ENCODE measurements at regions not wholly inside any gene's neighbourhood (a gene's known extent, or its start where the extent isn't known, plus 50 kb on each side); places are given as distances from the start of the nearest gene placed in this dataset.
A peak's percentile ranks its signal among the peaks of the same experiment; 100 is the strongest.

- WGBS, 2 donors: 60 to 72% methylated on average over 4 of the region's 4 CpGs
- TF ChIP-seq CTCF (IDR thresholded peaks at IDR 0.05) (no peak), POLR2A (IDR thresholded peaks at IDR 0.05) (no peak)
- H3K4me3 ChIP-seq (ENCODE audit: low read depth, poor library complexity, severe bottlenecking): no peak overlapping the region
- no peak for DNase-seq (ENCODE audit: low spot score in 2 of 2)
- intact Hi-C loops (cut with DNase I; ENCODE audit: low total_unique reads): no loop called here
These were observed 119.3 kb upstream of the ZNF608 start for GRCh38 chr5:124865603-124866354.

- TF ChIP-seq POLR2A (IDR thresholded peaks at IDR 0.05) (no peak), CTCF (IDR thresholded peaks at IDR 0.05) (no peak)
- 44 to 46% methylated on average over 12 of the region's 12 CpGs for WGBS, 2 donors
- intact Hi-C loops (cut with DNase I; ENCODE audit: low total_unique reads): no loop called here
- H3K4me3 ChIP-seq (ENCODE audit: low read depth, poor library complexity, severe bottlenecking): no peak overlapping the region
- no peak for DNase-seq (ENCODE audit: low spot score in 2 of 2)
These were observed 120.1 kb upstream of the ZNF608 start for GRCh38 chr5:124866355-124867136.

DNA sequence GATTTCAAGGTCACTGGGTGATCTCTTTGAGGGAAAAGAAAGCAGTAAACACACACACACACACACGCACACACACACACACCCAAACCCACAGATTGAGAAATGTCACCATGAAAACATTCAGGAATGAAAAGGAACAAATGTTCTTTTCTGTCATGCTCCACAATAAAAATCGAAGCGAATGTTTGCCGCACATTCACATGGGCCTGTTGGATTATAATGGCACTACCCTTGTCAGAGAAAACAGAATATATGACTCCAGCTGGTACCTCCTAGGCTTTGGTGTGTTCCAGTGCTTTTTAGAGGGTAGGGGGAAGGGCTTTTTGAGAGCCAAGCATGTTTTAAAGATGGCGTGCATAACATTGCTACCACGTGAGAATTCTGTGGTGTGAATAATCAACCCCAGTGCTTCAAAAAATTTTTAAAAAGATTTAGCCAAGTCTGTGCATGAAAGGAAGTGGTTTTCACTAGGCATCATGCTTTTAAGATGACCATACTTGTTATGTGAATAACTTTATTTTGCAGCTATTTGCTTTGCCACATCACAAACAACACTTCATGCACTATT, 120.8 kb upstream of the ZNF608 start:
- TF ChIP-seq POLR2A (IDR thresholded peaks at IDR 0.05) (no peak), CTCF (IDR thresholded peaks at IDR 0.05) (no peak)
- intact Hi-C loops (cut with DNase I; ENCODE audit: low total_unique reads): no loop called here
- 53 to 64% methylated on average over 6 of the region's 6 CpGs for WGBS, 2 donors

GRCh38 chr5:124868676-124869075, 122.2 kb upstream of the ZNF608 start:
- no peak for TF ChIP-seq CTCF (IDR thresholded peaks at IDR 0.05)
- TF ChIP-seq POLR2A (IDR thresholded peaks at IDR 0.05): no peak

More for the DNA sequence above, 120.8 kb upstream of the ZNF608 start:
- no peak overlapping the region for H3K4me3 ChIP-seq (ENCODE audit: low read depth, poor library complexity, severe bottlenecking)
- DNase-seq (ENCODE audit: low spot score in 2 of 2): peak in 1 of 2 donors; percentile 37

GRCh38 chr5:124869426-124870033, 123.1 kb upstream of the ZNF608 start:
- 43 to 45% methylated on average over 2 of the region's 2 CpGs for WGBS, 2 donors
- DNase-seq (ENCODE audit: low spot score in 2 of 2): no peak
- TF ChIP-seq POLR2A (IDR thresholded peaks at IDR 0.05) (no peak), CTCF (IDR thresholded peaks at IDR 0.05) (no peak)
- H3K4me3 ChIP-seq (ENCODE audit: low read depth, poor library complexity, severe bottlenecking): no peak overlapping the region
- intact Hi-C loops (cut with DNase I; ENCODE audit: low total_unique reads): loop anchor here (10.0 kb wide), 1 partner anchor 145 kb away; no protein-coding TSS in a partner anchor

More at GRCh38 chr5:124868676-124869075, 122.2 kb upstream of the ZNF608 start:
- no peak overlapping the region for H3K4me3 ChIP-seq (ENCODE audit: low read depth, poor library complexity, severe bottlenecking)
- 52 to 56% methylated on average over 2 of the region's 2 CpGs for WGBS, 2 donors
- intact Hi-C loops (cut with DNase I; ENCODE audit: low total_unique reads): no loop called here
- DNase-seq (ENCODE audit: low spot score in 2 of 2): no peak

Data from lower leg skin (tissue), 4 donors.